GM12875 (cell line): ENCODE measurements at regions not wholly inside any gene's neighbourhood (a gene's known extent, or its start where the extent isn't known, plus 50 kb on each side); places are given as distances from the start of the nearest gene placed in this dataset.
"Not testable (repeated sequence)": the region's sequence is repeated elsewhere in the genome, so short reads cannot be mapped to it uniquely, and the experiment has no call there.

Experiments
- H3K4me3 ChIP-seq: one replicate; pipeline ENCODE4 v1.5.1; 2011; ENCODE audit warnings: low read depth, low read length, control low read depth
- CTCF ChIP-seq: IDR thresholded peaks from 2 replicates; pipeline ENCODE4 v1.5.1; 2011; ENCODE audit warnings: low read depth, mild to moderate bottlenecking, control low read depth, inconsistent platforms, low read length, moderate library complexity, borderline replicate concordance; ENCODE audit not compliant: insufficient read depth

- TF ChIP-seq CTCF = no peak
- H3K4me3 ChIP-seq = no peak overlapping the region
Measured at GRCh38 chr6:131460614-131461000, 112.4 kb upstream of the ARG1 start.

GRCh38 chr6:131469130-131469529, 103.9 kb upstream of the ARG1 start:
- no peak for TF ChIP-seq CTCF
- no peak overlapping the region for H3K4me3 ChIP-seq

GRCh38 chr6:131470534-131470933, 102.5 kb upstream of the ARG1 start:
- no peak overlapping the region for H3K4me3 ChIP-seq
- TF ChIP-seq CTCF = no peak

GRCh38 chr6:131471331-131471730, 101.7 kb upstream of the ARG1 start:
- no peak for TF ChIP-seq CTCF

GRCh38 chr6:131473303-131473702, 99.7 kb upstream of the ARG1 start:
- not testable (repeated sequence) for H3K4me3 ChIP-seq

More at GRCh38 chr6:131471331-131471730, 101.7 kb upstream of the ARG1 start:
- H3K4me3 ChIP-seq = no peak overlapping the region

- no peak overlapping the region for H3K4me3 ChIP-seq
- no peak for TF ChIP-seq CTCF
Measured at GRCh38 chr6:131476362-131476761, 96.7 kb upstream of the ARG1 start.

- not testable (repeated sequence) for H3K4me3 ChIP-seq
Measured at GRCh38 chr6:131478740-131479211, 94.2 kb upstream of the ARG1 start.

- TF ChIP-seq CTCF = no peak
- no peak overlapping the region for H3K4me3 ChIP-seq
Measured at GRCh38 chr6:131486608-131487007, 86.4 kb upstream of the ARG1 start.
